ENCODE measurements at regions not wholly inside any gene's neighbourhood (a gene's known extent, or its start where the extent isn't known, plus 50 kb on each side); places are given as distances from the start of the nearest gene placed in this dataset.

DNA sequence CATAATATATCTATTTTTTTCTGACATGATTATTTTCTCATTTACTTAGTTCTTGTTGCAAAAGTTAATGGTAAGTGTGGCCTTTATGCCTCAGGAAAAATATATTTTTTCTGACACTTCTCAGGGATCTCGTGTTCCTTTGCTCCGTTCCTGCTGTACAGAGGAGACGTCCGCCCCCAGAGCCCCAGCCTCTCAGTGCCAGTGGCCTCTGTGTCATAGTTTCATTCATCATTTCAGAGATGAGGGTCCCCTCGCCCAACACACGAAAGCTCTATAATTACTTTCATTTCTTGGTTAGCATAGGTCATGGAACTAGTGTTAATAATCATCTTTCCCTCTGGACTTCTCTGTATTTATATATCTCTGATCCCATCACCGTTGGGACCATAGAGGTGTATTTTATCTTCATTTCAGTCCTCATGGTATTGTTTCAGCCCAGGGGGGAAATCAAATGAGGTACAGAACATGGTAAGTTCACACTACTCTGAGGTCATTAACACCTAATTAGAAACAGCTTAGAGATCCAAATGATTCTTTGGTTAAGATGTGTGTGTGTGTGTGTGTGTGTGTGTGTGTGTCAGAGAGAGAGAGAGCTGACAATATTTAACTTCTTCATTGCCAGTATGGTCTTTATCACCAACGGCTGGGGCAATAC lies 631.1 kb upstream of the TENM3 start:
- H3K9me3 Mint-ChIP-seq: peaks cover 0 to 4% (median under 1%) of the 10 kb centered on the region in 3 donors
- no peaks in the 10 kb centered on the region for H3K4me1 ChIP-seq (ENCODE audit: control insufficient read depth in 1 of 2, extremely low read depth in 1 of 2, insufficient read depth in 2 of 2, low read length in 2 of 2)

GRCh38 chr4:181613200-181613599 lies 630.0 kb upstream of the TENM3 start:
- Mint-ChIP-seq H3K4me3 (no peak overlapping the region), H3K36me3 (no peaks in the 10 kb centered on the region), H3K4me1 (no peaks in the 10 kb centered on the region), H3K9me3 (peaks cover 0 to 6% (median 0%) of the 10 kb centered on the region in 3 donors), H3K27me3 (no peaks in the 10 kb centered on the region), H3K27ac (no peak overlapping the region)
- Histone ChIP-seq H3K36me3 (ENCODE audit: control insufficient read depth in 2 of 2, extremely low read depth in 1 of 2, insufficient read depth in 1 of 2, low read length in 1 of 2) (no peaks in the 10 kb centered on the region), H3K4me3 (ENCODE audit: control insufficient read depth in 1 of 2, extremely low read depth in 1 of 2, low read length in 1 of 2) (no peak overlapping the region), H3K9me3 (no peaks in the 10 kb centered on the region), H3K27me3 (replicated peaks in 1 of 2; ENCODE audit: control insufficient read depth in 2 of 2, extremely low read depth in 1 of 2, insufficient read depth in 2 of 2, low read length in 1 of 2) (no peaks in the 10 kb centered on the region), H3K27ac (ENCODE audit: low read length) (no peak overlapping the region), H3K4me1 (ENCODE audit: control insufficient read depth in 1 of 2, extremely low read depth in 1 of 2, insufficient read depth in 2 of 2, low read length in 2 of 2) (no peaks in the 10 kb centered on the region)
- ChIA-PET POLR2A (interaction anchor here in 1 of 2 donors (0.6 kb wide), 1 partner anchor 85 kb away, joined by 3 read pairs; no protein-coding TSS in a partner anchor), CTCF (no interaction called here)
- DNase-seq: no peak
- 88% methylated on average over 3 of the region's 6 CpGs for WGBS (ENCODE audit: insufficient coverage)
- no peak for ATAC-seq (replicated peaks in 1 of 4)

More for the DNA sequence above, 631.1 kb upstream of the TENM3 start:
- H3K27me3 Mint-ChIP-seq: no peaks in the 10 kb centered on the region
- ChIA-PET POLR2A (no interaction called here), CTCF (no interaction called here)
- no peak overlapping the region for H3K4me3 ChIP-seq (ENCODE audit: control insufficient read depth in 1 of 2, extremely low read depth in 1 of 2, low read length in 1 of 2)
- no peaks in the 10 kb centered on the region for H3K36me3 Mint-ChIP-seq
- no peaks in the 10 kb centered on the region for H3K27me3 ChIP-seq (replicated peaks in 1 of 2; ENCODE audit: control insufficient read depth in 2 of 2, extremely low read depth in 1 of 2, insufficient read depth in 2 of 2, low read length in 1 of 2)
- H3K4me3 Mint-ChIP-seq: no peak overlapping the region
- ATAC-seq (replicated peaks in 1 of 4): no peak
- no peaks in the 10 kb centered on the region for H3K4me1 Mint-ChIP-seq
- H3K27ac Mint-ChIP-seq: no peak overlapping the region
- no CpG with 5 or more reads among the region's 8 CpGs for WGBS (ENCODE audit: insufficient coverage)
- DNase-seq: no peak
- no peaks in the 10 kb centered on the region for H3K36me3 ChIP-seq (ENCODE audit: control insufficient read depth in 2 of 2, extremely low read depth in 1 of 2, insufficient read depth in 1 of 2, low read length in 1 of 2)
- H3K27ac ChIP-seq (ENCODE audit: low read length): no peak overlapping the region
- no peaks in the 10 kb centered on the region for H3K9me3 ChIP-seq

DNA sequence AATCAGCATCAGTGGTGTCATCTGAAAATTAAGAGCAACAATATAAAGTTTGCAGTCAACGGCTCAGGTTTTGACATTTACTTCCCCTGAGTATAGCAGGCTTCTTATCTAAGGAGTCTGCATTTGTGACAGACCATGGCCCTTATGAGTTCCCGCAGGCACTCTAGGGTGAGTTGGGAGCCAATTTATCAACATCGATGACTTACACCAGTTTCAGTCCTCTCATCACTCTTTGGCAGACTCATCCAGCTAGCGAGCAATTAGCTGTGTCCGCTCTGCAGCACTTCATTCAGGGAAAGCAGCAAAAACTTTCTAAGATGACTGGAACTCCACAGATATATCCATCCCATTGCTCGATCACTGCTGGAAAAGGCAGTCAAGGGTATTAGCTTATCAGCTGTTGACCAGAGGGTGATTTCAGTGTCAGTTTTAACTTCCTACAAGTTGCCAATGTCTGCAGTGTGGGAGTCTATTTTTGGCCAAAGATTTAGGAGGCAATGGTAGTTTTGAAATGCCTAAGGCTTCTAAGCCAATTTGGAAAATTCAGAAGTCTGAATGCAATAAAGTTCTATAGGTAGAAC lies 625.1 kb upstream of the TENM3 start:
- H3K27ac Mint-ChIP-seq: no peak overlapping the region
- Histone ChIP-seq H3K4me3 (ENCODE audit: control insufficient read depth in 1 of 2, extremely low read depth in 1 of 2, low read length in 1 of 2) (no peak overlapping the region), H3K27me3 (replicated peaks in 1 of 2; ENCODE audit: control insufficient read depth in 2 of 2, extremely low read depth in 1 of 2, insufficient read depth in 2 of 2, low read length in 1 of 2) (no peaks in the 10 kb centered on the region), H3K36me3 (ENCODE audit: control insufficient read depth in 2 of 2, extremely low read depth in 1 of 2, insufficient read depth in 1 of 2, low read length in 1 of 2) (no peaks in the 10 kb centered on the region), H3K27ac (ENCODE audit: low read length) (no peak overlapping the region), H3K4me1 (ENCODE audit: control insufficient read depth in 1 of 2, extremely low read depth in 1 of 2, insufficient read depth in 2 of 2, low read length in 2 of 2) (no peaks in the 10 kb centered on the region), H3K9me3 (no peaks in the 10 kb centered on the region)
- H3K9me3 Mint-ChIP-seq: peaks cover 0 to 10% (median 0%) of the 10 kb centered on the region in 3 donors
- POLR2A ChIA-PET: no interaction called here
- no peak overlapping the region for H3K4me3 Mint-ChIP-seq
- ATAC-seq (replicated peaks in 1 of 4): no peak
- CTCF ChIA-PET: no interaction called here
- WGBS (ENCODE audit: insufficient coverage): 100% methylated on average over 1 of the region's 6 CpGs
- no peak for DNase-seq
- H3K4me1 Mint-ChIP-seq: no peaks in the 10 kb centered on the region
- no peaks in the 10 kb centered on the region for H3K36me3 Mint-ChIP-seq
- no peaks in the 10 kb centered on the region for H3K27me3 Mint-ChIP-seq

- Mint-ChIP-seq H3K9me3 (peaks cover 0 to 10% (median 0%) of the 10 kb centered on the region in 3 donors), H3K4me1 (no peaks in the 10 kb centered on the region), H3K27me3 (no peaks in the 10 kb centered on the region), H3K4me3 (no peak overlapping the region), H3K36me3 (no peaks in the 10 kb centered on the region), H3K27ac (no peak overlapping the region)
- ChIA-PET CTCF (no interaction called here), POLR2A (no interaction called here)
- Histone ChIP-seq H3K36me3 (ENCODE audit: control insufficient read depth in 2 of 2, extremely low read depth in 1 of 2, insufficient read depth in 1 of 2, low read length in 1 of 2) (no peaks in the 10 kb centered on the region), H3K4me1 (ENCODE audit: control insufficient read depth in 1 of 2, extremely low read depth in 1 of 2, insufficient read depth in 2 of 2, low read length in 2 of 2) (no peaks in the 10 kb centered on the region), H3K27ac (ENCODE audit: low read length) (no peak overlapping the region), H3K27me3 (replicated peaks in 1 of 2; ENCODE audit: control insufficient read depth in 2 of 2, extremely low read depth in 1 of 2, insufficient read depth in 2 of 2, low read length in 1 of 2) (no peaks in the 10 kb centered on the region), H3K4me3 (ENCODE audit: control insufficient read depth in 1 of 2, extremely low read depth in 1 of 2, low read length in 1 of 2) (no peak overlapping the region), H3K9me3 (no peaks in the 10 kb centered on the region)
- 80% methylated on average over 2 of the region's 5 CpGs for WGBS (ENCODE audit: insufficient coverage)
- no peak for DNase-seq
- no peak for ATAC-seq (replicated peaks in 1 of 4)
These were observed 624.3 kb upstream of the TENM3 start for GRCh38 chr4:181618896-181619295.

DNA sequence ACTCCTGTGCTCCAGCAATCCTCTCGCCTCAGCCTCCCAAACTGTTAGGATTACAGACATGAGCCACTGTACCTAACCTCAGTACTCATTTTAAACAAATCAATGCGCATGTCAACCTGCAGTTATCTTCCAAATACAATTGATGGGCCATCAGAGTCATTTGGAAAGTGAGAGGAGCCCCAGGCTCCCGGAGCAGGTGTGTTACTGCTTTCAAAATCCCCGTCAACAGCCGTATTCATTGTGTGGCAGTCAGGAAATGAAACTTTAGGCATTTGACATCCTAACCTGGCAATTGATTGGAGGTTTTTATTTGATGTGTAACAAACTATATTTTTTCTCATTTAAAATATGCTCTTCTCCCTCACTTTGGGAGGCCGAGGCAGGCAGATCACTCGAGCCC lies 623.6 kb upstream of the TENM3 start:
- no peaks in the 10 kb centered on the region for H3K4me1 ChIP-seq (ENCODE audit: control insufficient read depth in 1 of 2, extremely low read depth in 1 of 2, insufficient read depth in 2 of 2, low read length in 2 of 2)
- H3K9me3 Mint-ChIP-seq: peaks cover 0 to 11% (median 0%) of the 10 kb centered on the region in 3 donors
- no peak overlapping the region for H3K4me3 ChIP-seq (ENCODE audit: control insufficient read depth in 1 of 2, extremely low read depth in 1 of 2, low read length in 1 of 2)
- WGBS (ENCODE audit: insufficient coverage): no CpG with 5 or more reads among the region's 7 CpGs
- H3K36me3 Mint-ChIP-seq: no peaks in the 10 kb centered on the region
- ChIA-PET POLR2A (no interaction called here), CTCF (no interaction called here)
- no peaks in the 10 kb centered on the region for H3K27me3 Mint-ChIP-seq
- H3K27ac Mint-ChIP-seq: no peak overlapping the region
- H3K4me1 Mint-ChIP-seq: no peaks in the 10 kb centered on the region
- no peak for DNase-seq
- no peaks in the 10 kb centered on the region for H3K27me3 ChIP-seq (replicated peaks in 1 of 2; ENCODE audit: control insufficient read depth in 2 of 2, extremely low read depth in 1 of 2, insufficient read depth in 2 of 2, low read length in 1 of 2)
- H3K9me3 ChIP-seq: no peaks in the 10 kb centered on the region
- no peaks in the 10 kb centered on the region for H3K36me3 ChIP-seq (ENCODE audit: control insufficient read depth in 2 of 2, extremely low read depth in 1 of 2, insufficient read depth in 1 of 2, low read length in 1 of 2)
- H3K4me3 Mint-ChIP-seq: no peak overlapping the region
- no peak for ATAC-seq (replicated peaks in 1 of 4)
- H3K27ac ChIP-seq (ENCODE audit: low read length): no peak overlapping the region

- DNase-seq (no peak), ATAC-seq (replicated peaks in 1 of 4) (no peak)
- Mint-ChIP-seq H3K27me3 (no peaks in the 10 kb centered on the region), H3K9me3 (peaks cover 5 to 13% (median 8%) of the 10 kb centered on the region in 3 donors), H3K4me1 (no peaks in the 10 kb centered on the region), H3K27ac (no peak overlapping the region), H3K36me3 (no peaks in the 10 kb centered on the region), H3K4me3 (no peak overlapping the region)
- Histone ChIP-seq H3K4me3 (ENCODE audit: control insufficient read depth in 1 of 2, extremely low read depth in 1 of 2, low read length in 1 of 2) (no peak overlapping the region), H3K27me3 (replicated peaks in 1 of 2; ENCODE audit: control insufficient read depth in 2 of 2, extremely low read depth in 1 of 2, insufficient read depth in 2 of 2, low read length in 1 of 2) (no peaks in the 10 kb centered on the region), H3K4me1 (ENCODE audit: control insufficient read depth in 1 of 2, extremely low read depth in 1 of 2, insufficient read depth in 2 of 2, low read length in 2 of 2) (no peaks in the 10 kb centered on the region), H3K36me3 (ENCODE audit: control insufficient read depth in 2 of 2, extremely low read depth in 1 of 2, insufficient read depth in 1 of 2, low read length in 1 of 2) (no peaks in the 10 kb centered on the region), H3K9me3 (no peaks in the 10 kb centered on the region), H3K27ac (ENCODE audit: low read length) (no peak overlapping the region)
- WGBS (ENCODE audit: insufficient coverage): 80% methylated on average over 4 of the region's 12 CpGs
- POLR2A ChIA-PET: no interaction called here
- CTCF ChIA-PET: no interaction called here
These were observed 605.8 kb upstream of the TENM3 start for GRCh38 chr4:181637186-181638105.
